Upper lobe of right lung (tissue), 1 donor: ENCODE measurements at regions not wholly inside any gene's neighbourhood (a gene's known extent, or its start where the extent isn't known, plus 50 kb on each side); places are given as distances from the start of the nearest gene placed in this dataset.
A peak's percentile ranks its signal among the peaks of the same experiment; 100 is the strongest.

Experiments
- ATAC-seq: fragments of 200-7000 bp; cut with Tn5 transposase; one replicate; pipeline ENCODE4 v1.9.1; 2020; ENCODE audit warnings: mild to moderate bottlenecking, moderate library complexity
- DNase-seq: peaks from one replicate; pipeline ENCODE4 v3.0.0-alpha.2; 2020
- H3K27ac ChIP-seq: fragments of 200-600 bp; one replicate; pipeline ENCODE4 v1.8.0; 2022
- H3K27me3 ChIP-seq: fragments of 200-600 bp; one replicate; pipeline ENCODE4 v1.8.0; 2022; ENCODE audit warnings: mild to moderate bottlenecking
- H3K36me3 ChIP-seq: fragments of 200-600 bp; one replicate; pipeline ENCODE4 v1.8.0; 2022
- H3K4me1 ChIP-seq: fragments of 200-600 bp; one replicate; pipeline ENCODE4 v1.8.0; 2022
- H3K4me3 ChIP-seq: fragments of 200-600 bp; one replicate; pipeline ENCODE4 v1.8.0; 2022; ENCODE audit warnings: mild to moderate bottlenecking
- H3K9me3 ChIP-seq: fragments of 200-600 bp; one replicate; pipeline ENCODE4 v1.8.0; 2022
- CTCF ChIP-seq: fragments of 200-600 bp; IDR thresholded peaks from one replicate; pipeline ENCODE4 v1.8.0; 2022; ENCODE audit warnings: antibody characterized with exemption
- intact Hi-C: fragments of 100-400 bp; cut with DNase I; formaldehyde crosslinking; loops from one replicate; pipeline ENCODE4 v1.11.0; 2022
- donor health status: DM: no; HTN: yes; CAD: no; lungs with severe emphysema.

GRCh38 chrY:7807516-7807870, 895.9 kb upstream of the AMELY start:
- no peak overlapping the region for H3K4me3 ChIP-seq
- H3K27ac ChIP-seq = no peak overlapping the region
- DNase-seq = no peak
- TF ChIP-seq CTCF = no peak
- no peaks in the 10 kb centered on the region for H3K36me3 ChIP-seq
- no peaks in the 10 kb centered on the region for H3K9me3 ChIP-seq
- no peak for ATAC-seq
- H3K4me1 ChIP-seq = no peaks in the 10 kb centered on the region
- no peaks in the 10 kb centered on the region for H3K27me3 ChIP-seq
- intact Hi-C loops = no loop called here

GRCh38 chrY:7806592-7807515, 895.3 kb upstream of the AMELY start:
- TF ChIP-seq CTCF = no peak
- Histone ChIP-seq H3K27ac (no peak overlapping the region), H3K36me3 (no peaks in the 10 kb centered on the region), H3K4me3 (no peak overlapping the region), H3K4me1 (no peaks in the 10 kb centered on the region), H3K27me3 (no peaks in the 10 kb centered on the region), H3K9me3 (no peaks in the 10 kb centered on the region)
- ATAC-seq (no peak), DNase-seq (no peak)
- intact Hi-C loops = no loop called here

GRCh38 chrY:7805624-7806023, 894.1 kb upstream of the AMELY start:
- TF ChIP-seq CTCF = no peak
- ATAC-seq (no peak), DNase-seq (no peak)
- Histone ChIP-seq H3K27me3 (no peaks in the 10 kb centered on the region), H3K4me1 (no peaks in the 10 kb centered on the region), H3K4me3 (no peak overlapping the region), H3K27ac (no peak overlapping the region), H3K9me3 (no peaks in the 10 kb centered on the region), H3K36me3 (no peaks in the 10 kb centered on the region)
- intact Hi-C loops = no loop called here

- no peaks in the 10 kb centered on the region for H3K9me3 ChIP-seq
- no peak overlapping the region for H3K4me3 ChIP-seq
- intact Hi-C loops = no loop called here
- no peak overlapping the region for H3K27ac ChIP-seq
- H3K27me3 ChIP-seq = no peaks in the 10 kb centered on the region
- H3K36me3 ChIP-seq = no peaks in the 10 kb centered on the region
- DNase-seq = no peak
- ATAC-seq = no peak
- no peak for TF ChIP-seq CTCF
- no peaks in the 10 kb centered on the region for H3K4me1 ChIP-seq
Observed at GRCh38 chrY:7803737-7804136, 892.2 kb upstream of the AMELY start.

GRCh38 chrY:7796128-7796527, 884.6 kb upstream of the AMELY start:
- Histone ChIP-seq H3K27ac (no peak overlapping the region), H3K4me1 (no peaks in the 10 kb centered on the region), H3K4me3 (no peak overlapping the region), H3K9me3 (no peaks in the 10 kb centered on the region), H3K36me3 (no peaks in the 10 kb centered on the region), H3K27me3 (no peaks in the 10 kb centered on the region)
- intact Hi-C loops = no loop called here
- no peak for TF ChIP-seq CTCF
- ATAC-seq = no peak
- DNase-seq = no peak

GRCh38 chrY:7794441-7794840, 882.9 kb upstream of the AMELY start:
- Histone ChIP-seq H3K27me3 (no peaks in the 10 kb centered on the region), H3K36me3 (no peaks in the 10 kb centered on the region), H3K4me1 (no peaks in the 10 kb centered on the region), H3K9me3 (no peaks in the 10 kb centered on the region), H3K27ac (no peak overlapping the region), H3K4me3 (no peak overlapping the region)
- TF ChIP-seq CTCF = no peak
- no peak for DNase-seq
- peak; percentile 29 for ATAC-seq
- intact Hi-C loops = no loop called here
